CD4-positive, alpha-beta T cell treated with Interleukin-17A for 1 hour (primary cell): ENCODE measurements at regions not wholly inside any gene's neighbourhood (a gene's known extent, or its start where the extent isn't known, plus 50 kb on each side); places are given as distances from the start of the nearest gene placed in this dataset.

Experiments used
- DNase-seq: peaks from one replicate; pipeline ENCODE4 v3.0.0-alpha.2; 2020

GRCh38 chr12:111033281-111034082 is 113.1 kb upstream of the MYL2 start:
- DNase-seq = no peak

GRCh38 chr12:111032591-111032919 is 112.2 kb upstream of the MYL2 start:
- no peak for DNase-seq

GRCh38 chr12:111031916-111032590 is 111.7 kb upstream of the MYL2 start:
- no peak for DNase-seq

- DNase-seq = no peak
These were observed 110.4 kb upstream of the MYL2 start for GRCh38 chr12:111030800-111031199.

GRCh38 chr12:111029732-111030131 is 109.4 kb upstream of the MYL2 start:
- DNase-seq = no peak

GRCh38 chr12:111029305-111029704 is 108.9 kb upstream of the MYL2 start:
- no peak for DNase-seq

- no peak for DNase-seq
These were observed 108.5 kb upstream of the MYL2 start for GRCh38 chr12:111028830-111029229.

- DNase-seq = no peak
These were observed 107.1 kb upstream of the MYL2 start for GRCh38 chr12:111027431-111027830.

GRCh38 chr12:111025792-111026430 is 105.5 kb upstream of the MYL2 start:
- no peak for DNase-seq

- DNase-seq = no peak
These were observed 104.9 kb upstream of the MYL2 start for GRCh38 chr12:111025301-111025700.

GRCh38 chr12:111024205-111024801 is 103.9 kb upstream of the MYL2 start:
- peak; percentile 41 for DNase-seq

- DNase-seq = no peak
These were observed 102.0 kb upstream of the MYL2 start for GRCh38 chr12:111022386-111022785.

- DNase-seq = no peak
These were observed 94.2 kb upstream of the MYL2 start for GRCh38 chr12:111014547-111014946.

GRCh38 chr12:111012918-111013317 is 92.5 kb upstream of the MYL2 start:
- DNase-seq = no peak

GRCh38 chr12:111011999-111012600 is 91.7 kb upstream of the MYL2 start:
- no peak for DNase-seq

GRCh38 chr12:111010916-111011657 is 90.7 kb upstream of the MYL2 start:
- DNase-seq = no peak

GRCh38 chr12:111010061-111010460 is 89.7 kb upstream of the MYL2 start:
- DNase-seq = no peak

GRCh38 chr12:111006621-111007020 is 86.2 kb upstream of the MYL2 start:
- no peak for DNase-seq

GRCh38 chr12:110998971-110999370 is 78.6 kb upstream of the MYL2 start:
- no peak for DNase-seq

GRCh38 chr12:110998165-110998564 is 77.8 kb upstream of the MYL2 start:
- DNase-seq = no peak

- DNase-seq = no peak
These were observed 76.0 kb upstream of the MYL2 start for GRCh38 chr12:110996415-110996814.

GRCh38 chr12:110995615-110996014 is 75.2 kb upstream of the MYL2 start:
- no peak for DNase-seq

- no peak for DNase-seq
These were observed 74.6 kb upstream of the MYL2 start for GRCh38 chr12:110995016-110995415.
